Astrocyte (in vitro differentiated cells and primary cell): ENCODE measurements at regions not wholly inside any gene's neighbourhood (a gene's known extent, or its start where the extent isn't known, plus 50 kb on each side); places are given as distances from the start of the nearest gene placed in this dataset.

Experiments
- CTCF ChIP-seq: IDR thresholded peaks from 2 replicates; pipeline ENCODE4 v1.5.1; 2011; ENCODE audit warnings: low read depth, mild to moderate bottlenecking, inconsistent platforms, low read length, moderate library complexity; ENCODE audit not compliant: insufficient read depth
- EZH2 ChIP-seq: IDR thresholded peaks from 2 replicates; pipeline ENCODE4 v1.6.1; 2012; ENCODE audit warnings: mild to moderate bottlenecking, low read length, inconsistent platforms; ENCODE audit not compliant: insufficient read depth

DNA sequence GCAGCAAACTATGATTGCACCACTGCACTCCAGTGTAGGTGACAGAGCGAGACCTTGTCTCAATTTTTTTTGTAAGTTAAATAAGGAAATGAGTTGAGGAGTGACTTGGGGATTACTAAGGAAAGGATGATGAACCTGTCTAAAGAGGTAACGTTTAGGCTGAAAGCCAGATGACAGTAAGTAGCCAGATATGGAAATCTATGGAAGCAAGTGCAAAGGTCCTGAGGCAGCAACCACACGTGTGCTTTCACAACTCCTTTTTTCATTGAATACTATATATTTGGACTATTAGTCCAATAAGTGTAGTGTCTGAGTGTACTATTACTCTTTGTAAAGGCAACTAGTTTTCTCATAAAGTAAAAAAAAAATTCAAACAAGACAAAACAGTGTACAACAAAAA is 147.4 kb downstream of the CD24 start:
- TF ChIP-seq CTCF (no peak), EZH2 (no peak)
